Prostate gland (tissue), 2 donors: ENCODE measurements at regions not wholly inside any gene's neighbourhood (a gene's known extent, or its start where the extent isn't known, plus 50 kb on each side); places are given as distances from the start of the nearest gene placed in this dataset.

ENCODE experiments used
- DNase-seq: peaks from one replicate; pipeline ENCODE4 v3.0.0-alpha.2; 2019; ENCODE audit warnings: low spot score
- H3K27ac ChIP-seq, 2 donors: fragments of 200-600 bp; sonication (generic); 2 replicates each; pipeline ENCODE4 v1.5.1; 2017 to 2019
- H3K27me3 ChIP-seq: fragments of 200-600 bp; sonication (generic); replicated peaks from 2 replicates; pipeline ENCODE4 v1.5.1; 2019; ENCODE audit not compliant: insufficient read depth
- H3K36me3 ChIP-seq, 2 donors: fragments of 200-600 bp; sonication (generic); 1 replicate in 1 of 2; 2 replicates in 1 of 2; pipeline versions ENCODE4 v1.5.1 to v1.8.1; 2017 to 2019
- H3K4me1 ChIP-seq: fragments of 200-600 bp; sonication (generic); replicated peaks from 2 replicates; pipeline ENCODE4 v1.5.1; 2019
- H3K4me3 ChIP-seq, 2 donors: fragments of 200-600 bp; sonication (generic); 2 replicates each; pipeline ENCODE4 v1.5.1; 2017 to 2019
- H3K9me3 ChIP-seq: fragments of 200-600 bp; sonication (generic); 2 replicates; pipeline ENCODE4 v1.5.1; 2017
- POLR2A ChIP-seq: fragments of 450-650 bp; IDR thresholded peaks from one replicate; pipeline ENCODE4 v1.6.1; 2016; ENCODE audit warnings: antibody characterized with exemption, mild to moderate bottlenecking
- POLR2AphosphoS5 ChIP-seq: sonication (generic); formaldehyde crosslinking; IDR thresholded peaks from one replicate; pipeline ENCODE4 v1.6.1; 2017; ENCODE audit warnings: antibody characterized with exemption
- WGBS: methylation state at CpG from one replicate; pipeline ENCODE4 v1.1.5; 2018; 5-methylcytosine and 5-hydroxymethylcytosine counted together
- intact Hi-C: fragments of 100-400 bp; cut with DNase I; formaldehyde crosslinking; loops from one replicate; pipeline ENCODE4 v1.14.2; 2022
- TF ChIP-seq, protein P1 (sequence below), 4 experiments: fragments of 200-600 bp in 2 of 4; fragments of 450-650 bp in 2 of 4; sonication (generic) in 2 of 4; IDR thresholded peaks; 1 replicate in 3 of 4; 2 replicates in 1 of 4; pipeline ENCODE4 v1.5.1; 2016 to 2019; ENCODE audit warnings: antibody characterized with exemption in 4 of 4, mild to moderate bottlenecking in 2 of 4, moderate library complexity in 2 of 4

DNA sequence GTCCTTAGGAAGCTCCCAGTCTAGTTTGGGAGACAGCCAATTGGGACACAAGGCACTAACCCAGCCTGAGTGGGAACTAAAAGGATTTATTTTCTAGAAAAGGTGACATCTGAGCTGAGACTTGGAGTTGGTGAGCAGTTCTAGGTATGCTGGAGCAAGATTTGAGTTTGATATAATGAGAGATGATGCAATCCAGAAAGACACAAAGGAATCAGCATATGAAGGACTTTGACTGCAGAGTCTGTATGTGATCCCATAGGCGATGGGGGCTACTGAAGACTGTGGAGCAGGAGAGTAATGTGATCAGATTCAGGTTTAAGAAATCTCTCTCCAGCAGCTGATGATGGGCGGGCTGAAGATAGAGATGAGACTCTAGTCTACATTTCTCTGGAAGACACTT is 135.1 kb upstream of the MYCN start:
- Histone ChIP-seq H3K36me3 (no peaks in the 10 kb centered on the region), H3K4me1 (no peaks in the 10 kb centered on the region), H3K9me3 (no peaks in the 10 kb centered on the region), H3K27me3 (no peaks in the 10 kb centered on the region), H3K27ac (no peak overlapping the region), H3K4me3 (no peak overlapping the region)
- 97% methylated on average over 2 of the region's 2 CpGs for WGBS
- intact Hi-C loops, result no loop called here
- DNase-seq, result no peak
- TF ChIP-seq, protein P1, sequence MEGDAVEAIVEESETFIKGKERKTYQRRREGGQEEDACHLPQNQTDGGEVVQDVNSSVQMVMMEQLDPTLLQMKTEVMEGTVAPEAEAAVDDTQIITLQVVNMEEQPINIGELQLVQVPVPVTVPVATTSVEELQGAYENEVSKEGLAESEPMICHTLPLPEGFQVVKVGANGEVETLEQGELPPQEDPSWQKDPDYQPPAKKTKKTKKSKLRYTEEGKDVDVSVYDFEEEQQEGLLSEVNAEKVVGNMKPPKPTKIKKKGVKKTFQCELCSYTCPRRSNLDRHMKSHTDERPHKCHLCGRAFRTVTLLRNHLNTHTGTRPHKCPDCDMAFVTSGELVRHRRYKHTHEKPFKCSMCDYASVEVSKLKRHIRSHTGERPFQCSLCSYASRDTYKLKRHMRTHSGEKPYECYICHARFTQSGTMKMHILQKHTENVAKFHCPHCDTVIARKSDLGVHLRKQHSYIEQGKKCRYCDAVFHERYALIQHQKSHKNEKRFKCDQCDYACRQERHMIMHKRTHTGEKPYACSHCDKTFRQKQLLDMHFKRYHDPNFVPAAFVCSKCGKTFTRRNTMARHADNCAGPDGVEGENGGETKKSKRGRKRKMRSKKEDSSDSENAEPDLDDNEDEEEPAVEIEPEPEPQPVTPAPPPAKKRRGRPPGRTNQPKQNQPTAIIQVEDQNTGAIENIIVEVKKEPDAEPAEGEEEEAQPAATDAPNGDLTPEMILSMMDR (IDR thresholded peaks at IDR 0.05), result no peak

GRCh38 chr2:15805772-15806171 is 134.6 kb upstream of the MYCN start:
- intact Hi-C loops, result no loop called here
- Histone ChIP-seq H3K4me1 (no peaks in the 10 kb centered on the region), H3K27ac (no peak overlapping the region), H3K4me3 (no peak overlapping the region), H3K9me3 (no peaks in the 10 kb centered on the region), H3K27me3 (no peaks in the 10 kb centered on the region), H3K36me3 (no peaks in the 10 kb centered on the region)
- DNase-seq, result no peak
- TF ChIP-seq, protein P1 (IDR thresholded peaks at IDR 0.05), result no peak
- WGBS, result 88% methylated on average over 4 of the region's 4 CpGs

- no peak for DNase-seq
- Histone ChIP-seq H3K27me3 (no peaks in the 10 kb centered on the region), H3K27ac (no peak overlapping the region), H3K9me3 (no peaks in the 10 kb centered on the region), H3K4me1 (no peaks in the 10 kb centered on the region), H3K36me3 (no peaks in the 10 kb centered on the region), H3K4me3 (no peak overlapping the region)
- TF ChIP-seq POLR2AphosphoS5 (no peak), POLR2A (no peak)
- TF ChIP-seq, protein P1 (IDR thresholded peaks at IDR 0.05), result no peak
- WGBS, result 86% methylated on average over 9 of the region's 9 CpGs
- intact Hi-C loops, result no loop called here
Observed at GRCh38 chr2:15806801-15807417, 133.4 kb upstream of the MYCN start.

- DNase-seq, result no peak
- H3K4me1 ChIP-seq, result no peaks in the 10 kb centered on the region
- H3K27ac ChIP-seq, result no peak overlapping the region
- no peaks in the 10 kb centered on the region for H3K36me3 ChIP-seq
- TF ChIP-seq POLR2AphosphoS5, result no peak
- TF ChIP-seq, protein P1 (IDR thresholded peaks at IDR 0.05), result no peak
- TF ChIP-seq POLR2A, result no peak
- 88% methylated on average over 18 of the region's 18 CpGs for WGBS
- no peaks in the 10 kb centered on the region for H3K9me3 ChIP-seq
- H3K4me3 ChIP-seq, result no peak overlapping the region
- intact Hi-C loops, result no loop called here
- H3K27me3 ChIP-seq, result no peaks in the 10 kb centered on the region
Observed at GRCh38 chr2:15807418-15808203, 132.7 kb upstream of the MYCN start.
